ENCODE measurements at regions not wholly inside any gene's neighbourhood (a gene's known extent, or its start where the extent isn't known, plus 50 kb on each side); places are given as distances from the start of the nearest gene placed in this dataset.

DNA sequence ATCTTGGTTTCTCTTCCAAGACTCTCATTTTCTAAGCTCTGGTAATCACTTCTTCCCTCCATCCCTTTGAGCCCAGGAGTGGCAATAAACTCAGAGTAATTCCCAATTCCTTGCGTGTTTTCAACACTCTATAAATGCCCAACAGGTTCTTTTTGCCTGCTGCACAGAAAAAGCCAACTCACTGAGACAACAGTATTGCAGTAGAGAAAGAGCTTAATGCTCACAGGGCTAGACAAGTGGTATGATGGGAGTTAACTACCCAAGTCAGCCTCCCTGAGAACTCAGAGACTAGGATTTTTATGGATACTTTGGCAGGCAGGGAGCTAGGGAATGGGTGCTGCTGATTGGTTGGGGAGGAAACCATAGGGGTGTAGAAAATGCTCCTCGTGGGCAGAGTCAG, 103.4 kb downstream of the MTNR1A start:
- no peak for DNase-seq (ENCODE audit: low read depth)
- Mint-ChIP-seq H3K4me1 (ENCODE audit: low read depth, unreplicated experiment) (no peaks in the 10 kb centered on the region), H3K4me3 (ENCODE audit: unreplicated experiment) (no peak overlapping the region), H3K27me3 (ENCODE audit: low read depth, unreplicated experiment) (no peaks in the 10 kb centered on the region), H3K9me3 (ENCODE audit: unreplicated experiment) (peaks cover 15% of the 10 kb centered on the region), H3K27ac (ENCODE audit: unreplicated experiment) (no peak overlapping the region), H3K36me3 (ENCODE audit: low read depth, unreplicated experiment) (no peaks in the 10 kb centered on the region)
- no peak overlapping the region for H3K9ac ChIP-seq (ENCODE audit: low read length)
- H3K9me3 ChIP-seq (ENCODE audit: insufficient read depth, low read depth, low read length) = peaks cover 17% of the 10 kb centered on the region
- H3K4me2 ChIP-seq (ENCODE audit: low read length) = no peak overlapping the region
- H3K79me2 ChIP-seq (ENCODE audit: insufficient read depth, low read length) = no peaks in the 10 kb centered on the region
- H4K20me1 ChIP-seq (ENCODE audit: insufficient read depth, low read length) = no peaks in the 10 kb centered on the region
- H3K27me3 ChIP-seq (ENCODE audit: insufficient read depth, low read length) = no peaks in the 10 kb centered on the region
- no peak overlapping the region for H2AFZ ChIP-seq (ENCODE audit: low read depth, low read length)
- H3K36me3 ChIP-seq (ENCODE audit: insufficient read depth, low read length) = no peaks in the 10 kb centered on the region
- TF ChIP-seq EZH2 (IDR thresholded peaks at IDR 0.05; ENCODE audit: insufficient read depth, low read length) = no peak
- TF ChIP-seq, protein P1, sequence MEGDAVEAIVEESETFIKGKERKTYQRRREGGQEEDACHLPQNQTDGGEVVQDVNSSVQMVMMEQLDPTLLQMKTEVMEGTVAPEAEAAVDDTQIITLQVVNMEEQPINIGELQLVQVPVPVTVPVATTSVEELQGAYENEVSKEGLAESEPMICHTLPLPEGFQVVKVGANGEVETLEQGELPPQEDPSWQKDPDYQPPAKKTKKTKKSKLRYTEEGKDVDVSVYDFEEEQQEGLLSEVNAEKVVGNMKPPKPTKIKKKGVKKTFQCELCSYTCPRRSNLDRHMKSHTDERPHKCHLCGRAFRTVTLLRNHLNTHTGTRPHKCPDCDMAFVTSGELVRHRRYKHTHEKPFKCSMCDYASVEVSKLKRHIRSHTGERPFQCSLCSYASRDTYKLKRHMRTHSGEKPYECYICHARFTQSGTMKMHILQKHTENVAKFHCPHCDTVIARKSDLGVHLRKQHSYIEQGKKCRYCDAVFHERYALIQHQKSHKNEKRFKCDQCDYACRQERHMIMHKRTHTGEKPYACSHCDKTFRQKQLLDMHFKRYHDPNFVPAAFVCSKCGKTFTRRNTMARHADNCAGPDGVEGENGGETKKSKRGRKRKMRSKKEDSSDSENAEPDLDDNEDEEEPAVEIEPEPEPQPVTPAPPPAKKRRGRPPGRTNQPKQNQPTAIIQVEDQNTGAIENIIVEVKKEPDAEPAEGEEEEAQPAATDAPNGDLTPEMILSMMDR (IDR thresholded peaks at IDR 0.05; ENCODE audit: insufficient read depth, low read depth, low read length) = no peak
- FAIRE-seq = no peak
- no peaks in the 10 kb centered on the region for H3K4me1 ChIP-seq (ENCODE audit: insufficient read depth, low read length)
- no peak overlapping the region for H3K4me3 ChIP-seq (ENCODE audit: insufficient read depth, low read depth, low read length)
- H3K27ac ChIP-seq (ENCODE audit: low read depth, low read length) = no peak overlapping the region

DNA sequence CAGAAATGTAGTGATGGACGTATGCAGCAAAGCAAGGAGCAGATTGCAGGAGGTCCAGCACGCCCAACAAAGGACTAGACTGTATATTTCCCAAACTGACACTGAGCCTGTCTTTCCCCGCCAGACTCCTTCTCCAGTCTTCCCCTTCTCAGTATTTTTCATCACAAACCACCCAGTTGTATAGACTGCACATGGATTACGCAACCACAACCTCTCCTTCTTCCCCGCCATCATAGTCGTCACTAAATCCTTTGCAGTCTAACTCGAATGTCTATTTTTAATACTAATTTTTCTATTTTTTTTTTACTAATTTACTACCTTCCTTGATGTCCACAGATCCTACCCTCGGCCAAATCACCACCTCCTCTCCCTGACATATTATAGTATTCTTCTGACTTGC, 105.4 kb downstream of the MTNR1A start:
- Mint-ChIP-seq H3K36me3 (ENCODE audit: low read depth, unreplicated experiment) (no peaks in the 10 kb centered on the region), H3K4me3 (ENCODE audit: unreplicated experiment) (no peak overlapping the region), H3K27me3 (ENCODE audit: low read depth, unreplicated experiment) (no peaks in the 10 kb centered on the region), H3K4me1 (ENCODE audit: low read depth, unreplicated experiment) (no peaks in the 10 kb centered on the region), H3K9me3 (ENCODE audit: unreplicated experiment) (peaks cover 15% of the 10 kb centered on the region), H3K27ac (ENCODE audit: unreplicated experiment) (no peak overlapping the region)
- FAIRE-seq = no peak
- Histone ChIP-seq H3K27ac (ENCODE audit: low read depth, low read length) (no peak overlapping the region), H3K4me2 (ENCODE audit: low read length) (no peak overlapping the region), H2AFZ (ENCODE audit: low read depth, low read length) (no peak overlapping the region), H3K27me3 (ENCODE audit: insufficient read depth, low read length) (no peaks in the 10 kb centered on the region), H3K79me2 (ENCODE audit: insufficient read depth, low read length) (no peaks in the 10 kb centered on the region), H3K4me3 (ENCODE audit: insufficient read depth, low read depth, low read length) (no peak overlapping the region), H4K20me1 (ENCODE audit: insufficient read depth, low read length) (no peaks in the 10 kb centered on the region), H3K9me3 (ENCODE audit: insufficient read depth, low read depth, low read length) (peaks cover 17% of the 10 kb centered on the region), H3K4me1 (ENCODE audit: insufficient read depth, low read length) (no peaks in the 10 kb centered on the region), H3K9ac (ENCODE audit: low read length) (no peak overlapping the region), H3K36me3 (ENCODE audit: insufficient read depth, low read length) (no peaks in the 10 kb centered on the region)
- no peak for TF ChIP-seq EZH2 (IDR thresholded peaks at IDR 0.05; ENCODE audit: insufficient read depth, low read length)
- TF ChIP-seq, protein P1 (IDR thresholded peaks at IDR 0.05; ENCODE audit: insufficient read depth, low read depth, low read length) = no peak
- DNase-seq (ENCODE audit: low read depth) = no peak

DNA sequence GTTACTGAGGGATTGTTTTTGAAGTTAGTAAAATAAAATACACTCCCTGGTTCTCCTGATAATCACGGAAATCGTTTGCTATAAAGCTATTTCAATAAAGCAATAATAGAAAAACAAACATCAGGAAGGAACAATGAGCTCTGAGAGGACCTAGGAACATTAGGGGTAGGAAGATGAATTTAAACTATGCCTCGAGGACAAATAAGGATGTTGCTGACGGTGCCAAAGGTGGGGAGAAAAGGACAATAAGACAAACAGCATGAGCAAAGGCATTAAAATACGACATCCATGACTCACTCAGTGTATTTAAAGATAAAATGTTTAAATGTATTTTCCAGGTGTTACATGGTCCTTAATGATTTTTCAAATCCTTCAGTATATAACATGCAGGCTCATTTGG, 110.3 kb downstream of the MTNR1A start:
- H4K20me1 ChIP-seq (ENCODE audit: insufficient read depth, low read length) = no peaks in the 10 kb centered on the region
- no peak overlapping the region for H3K4me2 ChIP-seq (ENCODE audit: low read length)
- no peak overlapping the region for H2AFZ ChIP-seq (ENCODE audit: low read depth, low read length)
- no peak overlapping the region for H3K9ac ChIP-seq (ENCODE audit: low read length)
- no peaks in the 10 kb centered on the region for H3K27me3 ChIP-seq (ENCODE audit: insufficient read depth, low read length)
- no peaks in the 10 kb centered on the region for H3K4me1 ChIP-seq (ENCODE audit: insufficient read depth, low read length)
- Mint-ChIP-seq H3K4me3 (ENCODE audit: unreplicated experiment) (no peak overlapping the region), H3K4me1 (ENCODE audit: low read depth, unreplicated experiment) (no peaks in the 10 kb centered on the region), H3K27me3 (ENCODE audit: low read depth, unreplicated experiment) (no peaks in the 10 kb centered on the region), H3K9me3 (ENCODE audit: unreplicated experiment) (no peaks in the 10 kb centered on the region), H3K36me3 (ENCODE audit: low read depth, unreplicated experiment) (no peaks in the 10 kb centered on the region), H3K27ac (ENCODE audit: unreplicated experiment) (no peak overlapping the region)
- FAIRE-seq (no peak), DNase-seq (ENCODE audit: low read depth) (no peak)
- H3K79me2 ChIP-seq (ENCODE audit: insufficient read depth, low read length) = no peaks in the 10 kb centered on the region
- H3K36me3 ChIP-seq (ENCODE audit: insufficient read depth, low read length) = no peaks in the 10 kb centered on the region
- H3K27ac ChIP-seq (ENCODE audit: low read depth, low read length) = no peak overlapping the region
- no peak overlapping the region for H3K4me3 ChIP-seq (ENCODE audit: insufficient read depth, low read depth, low read length)
- H3K9me3 ChIP-seq (ENCODE audit: insufficient read depth, low read depth, low read length) = no peaks in the 10 kb centered on the region
- TF ChIP-seq, protein P1 (IDR thresholded peaks at IDR 0.05; ENCODE audit: insufficient read depth, low read depth, low read length) = no peak
- TF ChIP-seq EZH2 (IDR thresholded peaks at IDR 0.05; ENCODE audit: insufficient read depth, low read length) = no peak

Measured in astrocyte (in vitro differentiated cells and primary cell).